HEK293T (cell line): ENCODE measurements at regions not wholly inside any gene's neighbourhood (a gene's known extent, or its start where the extent isn't known, plus 50 kb on each side); places are given as distances from the start of the nearest gene placed in this dataset.

Experiments used
- BHLHE40 ChIP-seq: fragments of 450-650 bp; IDR thresholded peaks from 2 replicates; pipeline ENCODE4 v1.6.1; 2016; ENCODE audit warnings: mild to moderate bottlenecking, moderate library complexity, borderline replicate concordance
- ELF4 ChIP-seq: fragments of 450-650 bp; IDR thresholded peaks from 2 replicates; pipeline ENCODE4 v1.6.1; 2017; ENCODE audit warnings: antibody characterized with exemption
- FOXA1 ChIP-seq: fragments of 450-650 bp; IDR thresholded peaks from 2 replicates; pipeline ENCODE4 v1.6.1; 2016; ENCODE audit warnings: mild to moderate bottlenecking
- FOXK2 ChIP-seq: fragments of 450-650 bp; IDR thresholded peaks from 2 replicates; pipeline ENCODE4 v1.6.1; 2016; ENCODE audit warnings: mild to moderate bottlenecking
- FOXM1 ChIP-seq: fragments of 450-650 bp; IDR thresholded peaks from 2 replicates; pipeline ENCODE4 v1.6.1; 2017; ENCODE audit warnings: mild to moderate bottlenecking, borderline replicate concordance
- L3MBTL2 ChIP-seq: fragments of 450-650 bp; conservative IDR thresholded peaks from 2 replicates; pipeline ENCODE4 v1.6.1; 2016; ENCODE audit warnings: mild to moderate bottlenecking
- LEF1 ChIP-seq: fragments of 450-650 bp; IDR thresholded peaks from 2 replicates; pipeline ENCODE4 v1.6.1; 2017; ENCODE audit warnings: mild to moderate bottlenecking, borderline replicate concordance
- NFRKB ChIP-seq: fragments of 450-650 bp; IDR thresholded peaks from 2 replicates; pipeline ENCODE4 v1.6.1; 2016; ENCODE audit warnings: mild to moderate bottlenecking, moderate library complexity
- SP1 ChIP-seq: fragments of 450-650 bp; IDR thresholded peaks from 2 replicates; pipeline ENCODE4 v1.6.1; 2017
- ZNF384 ChIP-seq: fragments of 450-650 bp; IDR thresholded peaks from 2 replicates; pipeline ENCODE4 v1.6.1; 2016

- TF ChIP-seq L3MBTL2 (no peak), FOXA1 (no peak), LEF1 (no peak), SP1 (no peak), ELF4 (no peak), FOXK2 (no peak), ZNF384 (no peak), NFRKB (no peak), FOXM1 (no peak), BHLHE40 (no peak)
Observed at GRCh38 chr5:51908215-51908614, 525.0 kb downstream of the ISL1 start.
